ENCODE measurements at regions not wholly inside any gene's neighbourhood (a gene's known extent, or its start where the extent isn't known, plus 50 kb on each side); places are given as distances from the start of the nearest gene placed in this dataset.

GRCh38 chr4:38565271-38566199 is 98.5 kb upstream of the KLF3 start:
- ATAC-seq (ENCODE audit: low read depth) = peak; percentile 81
- BruUV-seq (replicated peaks) = no TSS peak

More at GRCh38 chr4:38565271-38566199, 98.5 kb upstream of the KLF3 start:
- no peaks in the 10 kb centered on the region for H3K36me3 ChIP-seq (ENCODE audit: control insufficient read depth, insufficient read depth, low read length)
- ChIA-PET POLR2A (ENCODE audit: unreplicated experiment) (interaction anchor here (0.6 kb wide), 1 partner anchor 116 kb away, joined by 3 read pairs; no protein-coding TSS in a partner anchor), CTCF (no interaction called here)
- peak overlapping the region; percentile 57 for H3K14ac ChIP-seq (replicated peaks; ENCODE audit: low read depth, low read length)
- H4K91ac ChIP-seq (ENCODE audit: insufficient read depth, low read depth, low read length) = peak overlapping the region; percentile 53; the same call in 1 of the 2 replicates
- H3K4ac ChIP-seq (ENCODE audit: low read depth, low read length) = peak overlapping the region; percentile 54
- intact Hi-C loops (cut with micrococcal nuclease) = loop anchor here (2.0 kb wide), 1 partner anchor 97 kb away; no protein-coding TSS in a partner anchor
- peak overlapping the region; percentile 29; the same call in 1 of the 2 replicates for H2AK5ac ChIP-seq (ENCODE audit: low read depth, low read length)
- peak overlapping the region; percentile 52; the same call in 1 of the 3 replicates for H2BK15ac ChIP-seq (ENCODE audit: low read depth, low read length)
- no peak overlapping the region for H3K4me3 ChIP-seq (ENCODE audit: insufficient read depth, low read depth, low read length)
- peak overlapping the region; percentile 76; the same call in 1 of the 2 replicates for H3K27ac ChIP-seq (ENCODE audit: insufficient read depth, low read length)
- H3K9me1 ChIP-seq (ENCODE audit: insufficient read depth, low read length) = 0 out of 2 replicates have a peak, but pooled peaks cover 12% of the 10 kb centered on the region
- in situ Hi-C loops (cut with MboI; ENCODE audit: low sequenced_read_pairs) = no loop called here
- H2AFZ ChIP-seq (replicated peaks; ENCODE audit: low read length, poor library complexity) = no peak overlapping the region
- peak overlapping the region; percentile 51 for H2BK5ac ChIP-seq (ENCODE audit: low read depth, low read length, poor library complexity, severe bottlenecking)
- no peak overlapping the region for H2AK9ac ChIP-seq (replicated peaks; ENCODE audit: low read depth, low read length, poor library complexity)
- 0 out of 2 replicates have a peak overlapping the region, but pooled peaks have one; percentile 1 for H3K23ac ChIP-seq (ENCODE audit: low read depth, low read length)
- H2BK20ac ChIP-seq (ENCODE audit: low read depth, low read length) = peak overlapping the region; percentile 71
- dilution Hi-C loops (cut with HindIII; ENCODE audit: low sequenced_read_pairs, unreplicated experiment) = no loop called here
- H4K8ac ChIP-seq (ENCODE audit: low read depth in 2 of 2, low read length in 2 of 2) = peak overlapping the region in 1 of 2 experiments; percentile 36; a peak in 2 of 4 replicates
- H3K4me2 ChIP-seq (ENCODE audit: low read depth, low read length) = peak overlapping the region; percentile 31; the same call in 1 of the 2 replicates
- H2BK120ac ChIP-seq (ENCODE audit: low read depth, low read length) = peak overlapping the region; percentile 90
- H3K9me3 ChIP-seq (ENCODE audit: control insufficient read depth, insufficient read depth, low read length) = no peaks in the 10 kb centered on the region
- H3K56ac ChIP-seq (ENCODE audit: extremely low read depth, insufficient read depth, low read length) = peak overlapping the region; percentile 45
- no peak overlapping the region; the same call in none of the 2 replicates for H4K5ac ChIP-seq (ENCODE audit: low read depth, low read length)
- H3K18ac ChIP-seq (ENCODE audit: low read depth, low read length) = peak overlapping the region; percentile 30; the same call in 1 of the 2 replicates
- no peaks in the 10 kb centered on the region for H3K79me1 ChIP-seq (ENCODE audit: low read depth in 1 of 2, low read length in 2 of 2)
- WGBS, 2 experiments (ENCODE audit: extremely low coverage in 2 of 2, insufficient read length in 1 of 2) = 58% methylated on average over 2 of the region's 12 CpGs; no CpG with 5 or more reads in 1 of the 2 experiments
- peak; percentile 82 for DNase-seq
- no peaks in the 10 kb centered on the region for H3K27me3 ChIP-seq (ENCODE audit: control insufficient read depth, insufficient read depth, low read length)
- H4K20me1 ChIP-seq (ENCODE audit: insufficient read depth, low read length) = no peaks in the 10 kb centered on the region
- peaks cover 18% of the 10 kb centered on the region for H3K4me1 ChIP-seq (ENCODE audit: control insufficient read depth, insufficient read depth, low read length)
- no peak overlapping the region for H3K9ac ChIP-seq (ENCODE audit: low read depth, low read length)
- TF ChIP-seq MAFK (IDR thresholded peaks at IDR 0.05; ENCODE audit: low read depth, low read length) (no peak), RFX5 (IDR thresholded peaks at IDR 0.05; ENCODE audit: low read depth, low read length) (no peak), CTCF (conservative IDR thresholded peaks at IDR 0.05; ENCODE audit: low read depth, low read length) (no peak), CEBPB (IDR thresholded peaks at IDR 0.05; ENCODE audit: low read depth, low read length) (no peak), POLR2A (IDR thresholded peaks at IDR 0.05; ENCODE audit: low read depth, low read length) (no peak), RCOR1 (IDR thresholded peaks at IDR 0.05; ENCODE audit: insufficient replicate concordance, low read length) (no peak), ELK1 (IDR thresholded peaks at IDR 0.05; ENCODE audit: borderline replicate concordance, low read depth, low read length) (no peak), NFE2L2 (IDR thresholded peaks at IDR 0.05; ENCODE audit: low read depth, low read length) (no peak), MAZ (IDR thresholded peaks at IDR 0.05; ENCODE audit: borderline replicate concordance, low read depth, low read length) (no peak), FOS (IDR thresholded peaks at IDR 0.05; ENCODE audit: low read depth, low read length) (no peak), USF2 (IDR thresholded peaks at IDR 0.05; ENCODE audit: low read depth, low read length) (no peak), BHLHE40 (IDR thresholded peaks at IDR 0.05; ENCODE audit: low read depth, low read length) (no peak)

Measured in IMR-90 (cell line).